Spleen (tissue), 11 donors: ENCODE measurements at regions not wholly inside any gene's neighbourhood (a gene's known extent, or its start where the extent isn't known, plus 50 kb on each side); places are given as distances from the start of the nearest gene placed in this dataset.

ENCODE experiments used
- DNase-seq: peaks from one replicate; pipeline ENCODE4 v3.0.0-alpha.2; 2020
- H3K27ac ChIP-seq, 8 donors: fragments of 200-600 bp; sonication (generic) in 7 of 8; 1 replicate in 4 of 8; 2 replicates in 4 of 8; pipeline versions ENCODE4 v1.5.0 to v1.8.0; 2016 to 2021; ENCODE audit warnings: inconsistent platforms in 4 of 8, mild to moderate bottlenecking in 4 of 8, moderate library complexity in 1 of 8
- H3K27me3 ChIP-seq, 7 donors: fragments of 200-600 bp; sonication (generic) in 6 of 7; replicated peaks in 1 of 7; 1 replicate in 4 of 7; 2 replicates in 3 of 7; pipeline versions ENCODE4 v1.5.0 to v1.8.0; 2016 to 2021; ENCODE audit warnings: inconsistent platforms in 3 of 7, mild to moderate bottlenecking in 1 of 7
- H3K36me3 ChIP-seq, 6 donors: fragments of 200-600 bp; sonication (generic) in 5 of 6; 1 replicate in 4 of 6; 2 replicates in 2 of 6; pipeline versions ENCODE4 v1.5.0 to v1.8.0; 2016 to 2021; ENCODE audit warnings: inconsistent platforms in 2 of 6
- H3K4me1 ChIP-seq, 6 donors: fragments of 200-600 bp; sonication (generic) in 5 of 6; 1 replicate in 3 of 6; 2 replicates in 3 of 6; pipeline versions ENCODE4 v1.5.0 to v1.8.0; 2016 to 2021; ENCODE audit warnings: inconsistent platforms in 3 of 6
- H3K4me3 ChIP-seq, 8 donors: fragments of 200-600 bp; sonication (generic) in 7 of 8; 1 replicate in 4 of 8; 2 replicates in 4 of 8; pipeline versions ENCODE4 v1.5.0 to v1.8.0; 2016 to 2021; ENCODE audit warnings: inconsistent platforms in 4 of 8, mild to moderate bottlenecking in 4 of 8, moderate library complexity in 2 of 8
- H3K9me3 ChIP-seq, 8 donors: fragments of 200-600 bp; sonication (generic) in 7 of 8; 1 replicate in 4 of 8; 2 replicates in 4 of 8; pipeline versions ENCODE4 v1.5.0 to v1.8.0; 2016 to 2021; ENCODE audit warnings: inconsistent platforms in 4 of 8
- POLR2A ChIP-seq, 3 donors: fragments of 450-650 bp; IDR thresholded peaks; one replicate each; pipeline ENCODE4 v1.5.1; 2017; ENCODE audit warnings: antibody characterized with exemption in 3 of 3, mild to moderate bottlenecking in 1 of 3
- POLR2AphosphoS5 ChIP-seq, 3 donors: sonication (generic); formaldehyde crosslinking; IDR thresholded peaks; one replicate each; pipeline ENCODE4 v1.5.1; 2017; ENCODE audit warnings: antibody characterized with exemption in 3 of 3
- WGBS, 5 donors: extraction: QIAGEN DNeasy Blood & Tissue Kit in 3 of 5; methylation state at CpG; one replicate each; pipeline versions ENCODE4 v1.1.5 to v1.1.7; 2013 to 2018; 5-methylcytosine and 5-hydroxymethylcytosine counted together
- intact Hi-C: fragments of 100-400 bp; cut with DNase I; formaldehyde crosslinking; loops from one replicate; pipeline ENCODE4 v1.15.0; 2023; ENCODE audit warnings: low total_unique reads
- donor health status: healthy with polysubstance abuse.
- donor health status: DM: no; HTN: no; CAD: no; lungs with moderate emphysema.
- donor health status: DM: no; HTN: no; CAD: no.
- donor health status: Bipolar disorder and iron deficiency.
- donor health status: healthy.
- donor health status: DM: no; HTN: no; CAD: no.
- donor health status: DM: yes; HTN: yes; CAD: no.

- H3K9me3 ChIP-seq, result no peaks in the 10 kb centered on the region
- H3K4me1 ChIP-seq, result no peaks in the 10 kb centered on the region
- intact Hi-C loops, result no loop called here
- peaks cover 0 to 4% (median 0%) of the 10 kb centered on the region in 7 donors for H3K27me3 ChIP-seq
- 82 to 89% (median 86%) methylated on average over 4 of the region's 4 CpGs for WGBS, 5 donors
- TF ChIP-seq POLR2AphosphoS5 (IDR thresholded peaks at IDR 0.05) (no peak), POLR2A (IDR thresholded peaks at IDR 0.05) (no peak)
- no peaks in the 10 kb centered on the region for H3K36me3 ChIP-seq
- DNase-seq, result no peak
- no peak overlapping the region for H3K27ac ChIP-seq
- no peak overlapping the region for H3K4me3 ChIP-seq
Observed at GRCh38 chr3:132267391-132267993, 49.7 kb upstream of the ACP3 start.
